ENCODE measurements at regions not wholly inside any gene's neighbourhood (a gene's known extent, or its start where the extent isn't known, plus 50 kb on each side); places are given as distances from the start of the nearest gene placed in this dataset.

- no peaks in the 10 kb centered on the region for H3K36me3 ChIP-seq (ENCODE audit: control insufficient read depth in 2 of 3, insufficient read depth in 3 of 3, low read length in 3 of 3)
- H3K9me3 ChIP-seq (ENCODE audit: control insufficient read depth in 2 of 3, insufficient read depth in 1 of 3, low read length in 3 of 3): no peaks in the 10 kb centered on the region
- H3K9ac ChIP-seq (ENCODE audit: low read length in 3 of 3): no peak overlapping the region
- no peak for TF ChIP-seq CTCF (IDR thresholded peaks at IDR 0.05; ENCODE audit: borderline replicate concordance, extremely low read depth, insufficient read depth)
- H3K27me3 ChIP-seq (ENCODE audit: control insufficient read depth, insufficient read depth, low read length): no peaks in the 10 kb centered on the region
- no peak overlapping the region for H3K27ac ChIP-seq (ENCODE audit: low read depth in 2 of 2, low read length in 2 of 2)
- FAIRE-seq: no peak
- H3K4me3 ChIP-seq (ENCODE audit: low read length in 3 of 3): no peak overlapping the region
- DNase-seq: peak in 4 of 5 donors; percentile 29 to 42 (median 34)
- intact Hi-C loops (cut with DNase I): no loop called here
- H3K4me1 ChIP-seq (ENCODE audit: control insufficient read depth in 2 of 3, insufficient read depth in 2 of 3, low read depth in 1 of 3, low read length in 3 of 3): no peaks in the 10 kb centered on the region
Observed at GRCh38 chr1:208924928-208925327, 658.6 kb upstream of the CAMK1G start.

DNA sequence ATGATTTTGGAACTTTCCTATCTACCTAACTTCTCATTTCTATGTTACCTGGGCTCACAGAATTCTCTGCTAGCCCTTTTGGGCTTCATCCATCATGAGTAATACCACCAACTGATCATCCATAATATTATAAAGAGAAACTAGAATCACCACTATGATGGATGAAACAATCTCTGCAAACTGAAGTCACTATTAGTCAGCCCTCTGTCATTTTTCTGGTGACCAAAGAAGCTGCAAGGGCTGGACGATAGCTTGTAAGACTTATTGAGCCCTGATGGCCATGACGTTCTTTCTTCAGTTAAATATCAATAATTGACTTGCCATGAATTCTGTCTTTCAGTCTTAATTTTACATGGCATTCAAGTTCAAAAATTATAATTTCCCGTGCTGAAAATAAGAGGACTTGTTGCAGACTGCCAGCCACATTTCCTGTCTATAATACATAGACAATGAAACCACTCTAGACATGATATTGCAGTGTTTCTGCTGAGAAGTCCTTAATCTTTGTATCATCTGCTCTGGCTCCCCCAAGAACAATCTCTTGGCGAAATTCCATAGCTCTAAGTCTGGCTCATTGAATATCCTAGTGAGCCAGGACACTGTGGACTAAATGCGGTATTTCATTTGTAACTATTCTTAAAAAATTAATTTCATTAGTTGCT lies 655.0 kb upstream of the CAMK1G start:
- Histone ChIP-seq H3K4me1 (ENCODE audit: control insufficient read depth in 2 of 3, insufficient read depth in 2 of 3, low read depth in 1 of 3, low read length in 3 of 3) (no peaks in the 10 kb centered on the region), H3K36me3 (ENCODE audit: control insufficient read depth in 2 of 3, insufficient read depth in 3 of 3, low read length in 3 of 3) (no peaks in the 10 kb centered on the region), H3K9me3 (ENCODE audit: control insufficient read depth in 2 of 3, insufficient read depth in 1 of 3, low read length in 3 of 3) (no peaks in the 10 kb centered on the region), H3K27me3 (ENCODE audit: control insufficient read depth, insufficient read depth, low read length) (no peaks in the 10 kb centered on the region), H3K4me3 (ENCODE audit: low read length in 3 of 3) (no peak overlapping the region), H3K9ac (ENCODE audit: low read length in 3 of 3) (no peak overlapping the region), H3K27ac (ENCODE audit: low read depth in 2 of 2, low read length in 2 of 2) (no peak overlapping the region)
- intact Hi-C loops (cut with DNase I): no loop called here
- DNase-seq (no peak), FAIRE-seq (no peak)
- TF ChIP-seq CTCF (IDR thresholded peaks at IDR 0.05; ENCODE audit: borderline replicate concordance, extremely low read depth, insufficient read depth): no peak

DNA sequence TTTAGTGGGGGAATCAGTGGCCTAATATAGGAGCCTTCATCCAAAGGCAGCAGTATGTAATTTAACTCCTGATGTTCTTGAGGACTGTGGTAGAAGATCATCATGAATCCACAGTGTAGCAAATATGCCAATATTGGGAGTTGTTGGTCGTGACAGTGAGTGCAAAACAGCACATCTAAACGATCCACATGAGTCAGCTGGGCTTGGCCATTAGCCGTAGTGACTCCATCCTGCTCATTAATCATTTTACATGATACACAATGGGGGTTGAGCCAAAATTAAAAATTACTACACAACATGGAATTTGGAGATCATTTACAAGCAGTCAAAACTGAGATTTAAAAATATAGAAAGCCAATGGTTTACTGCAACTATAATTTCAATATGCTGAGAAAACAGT lies 653.9 kb upstream of the CAMK1G start:
- FAIRE-seq (no peak), DNase-seq (no peak)
- H3K27me3 ChIP-seq (ENCODE audit: control insufficient read depth, insufficient read depth, low read length): no peaks in the 10 kb centered on the region
- no peaks in the 10 kb centered on the region for H3K9me3 ChIP-seq (ENCODE audit: control insufficient read depth in 2 of 3, insufficient read depth in 1 of 3, low read length in 3 of 3)
- intact Hi-C loops (cut with DNase I): no loop called here
- no peaks in the 10 kb centered on the region for H3K4me1 ChIP-seq (ENCODE audit: control insufficient read depth in 2 of 3, insufficient read depth in 2 of 3, low read depth in 1 of 3, low read length in 3 of 3)
- TF ChIP-seq CTCF (IDR thresholded peaks at IDR 0.05; ENCODE audit: borderline replicate concordance, extremely low read depth, insufficient read depth): no peak
- no peak overlapping the region for H3K4me3 ChIP-seq (ENCODE audit: low read length in 3 of 3)
- no peak overlapping the region for H3K27ac ChIP-seq (ENCODE audit: low read depth in 2 of 2, low read length in 2 of 2)
- H3K36me3 ChIP-seq (ENCODE audit: control insufficient read depth in 2 of 3, insufficient read depth in 3 of 3, low read length in 3 of 3): no peaks in the 10 kb centered on the region
- no peak overlapping the region for H3K9ac ChIP-seq (ENCODE audit: low read length in 3 of 3)

DNA sequence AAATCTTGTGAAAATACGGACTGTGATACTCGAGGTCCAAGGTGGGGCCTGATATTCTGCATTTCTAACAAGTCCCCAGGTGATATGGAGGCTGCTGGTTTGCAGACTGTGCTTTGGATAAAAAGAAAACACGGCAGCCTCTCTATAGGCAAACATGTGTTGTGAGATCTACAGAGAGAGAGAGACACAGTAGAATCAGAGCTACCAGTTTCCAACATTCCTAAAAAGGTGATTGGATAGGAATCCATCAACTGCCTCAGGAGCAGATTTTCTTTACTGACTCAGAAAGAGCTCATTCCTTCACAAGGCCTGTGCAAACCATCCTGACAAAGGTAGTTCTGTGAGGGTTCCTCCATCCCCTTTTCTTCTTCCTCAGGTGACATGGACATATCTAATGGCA lies 651.6 kb upstream of the CAMK1G start:
- Histone ChIP-seq H3K9me3 (ENCODE audit: control insufficient read depth in 2 of 3, insufficient read depth in 1 of 3, low read length in 3 of 3) (no peaks in the 10 kb centered on the region), H3K27ac (ENCODE audit: low read depth in 2 of 2, low read length in 2 of 2) (no peak overlapping the region), H3K4me1 (ENCODE audit: control insufficient read depth in 2 of 3, insufficient read depth in 2 of 3, low read depth in 1 of 3, low read length in 3 of 3) (no peaks in the 10 kb centered on the region), H3K36me3 (ENCODE audit: control insufficient read depth in 2 of 3, insufficient read depth in 3 of 3, low read length in 3 of 3) (no peaks in the 10 kb centered on the region), H3K27me3 (ENCODE audit: control insufficient read depth, insufficient read depth, low read length) (no peaks in the 10 kb centered on the region), H3K4me3 (ENCODE audit: low read length in 3 of 3) (no peak overlapping the region), H3K9ac (ENCODE audit: low read length in 3 of 3) (no peak overlapping the region)
- intact Hi-C loops (cut with DNase I): no loop called here
- FAIRE-seq: no peak
- no peak for TF ChIP-seq CTCF (IDR thresholded peaks at IDR 0.05; ENCODE audit: borderline replicate concordance, extremely low read depth, insufficient read depth)
- DNase-seq: no peak
